ENCODE measurements at regions not wholly inside any gene's neighbourhood (a gene's known extent, or its start where the extent isn't known, plus 50 kb on each side); places are given as distances from the start of the nearest gene placed in this dataset.
A peak's percentile ranks its signal among the peaks of the same experiment; 100 is the strongest.

- Mint-ChIP-seq H3K36me3 (no peaks in the 10 kb centered on the region), H3K4me1 (peaks cover 35% of the 10 kb centered on the region), H3K4me3 (no peak overlapping the region), H3K27ac (peak overlapping the region; percentile 66), H3K9me3 (no peaks in the 10 kb centered on the region; the same call in 1 of the 2 replicates), H3K27me3 (ENCODE audit: low read depth) (no peaks in the 10 kb centered on the region)
- CTCF ChIA-PET: no interaction called here
- ATAC-seq: no peak
- no peak for DNase-seq (ENCODE audit: low spot score)
- POLR2A ChIA-PET: no interaction called here
- TF ChIP-seq ZMAT4 (CRISPR knock-in tag; IDR thresholded peaks at IDR 0.05) (no peak), SOX15 (CRISPR knock-in tag; IDR thresholded peaks at IDR 0.05) (no peak), ZNF671 (CRISPR knock-in tag; IDR thresholded peaks at IDR 0.05) (no peak), GTF2I (CRISPR knock-in tag; conservative IDR thresholded peaks at IDR 0.05) (no peak), PRRX2 (CRISPR knock-in tag; IDR thresholded peaks at IDR 0.05) (no peak), ZNF317 (CRISPR knock-in tag; IDR thresholded peaks at IDR 0.05; ENCODE audit: borderline replicate concordance, low read depth) (no peak), TEAD4 (CRISPR knock-in tag; IDR thresholded peaks at IDR 0.05) (no peak), NR2C2 (CRISPR knock-in tag; IDR thresholded peaks at IDR 0.05) (no peak), ZBTB43 (CRISPR knock-in tag; IDR thresholded peaks at IDR 0.05) (no peak), ATF6 (CRISPR knock-in tag; IDR thresholded peaks at IDR 0.05) (no peak), TP53 (CRISPR knock-in tag; IDR thresholded peaks at IDR 0.05) (no peak), ESRRA (CRISPR knock-in tag; IDR thresholded peaks at IDR 0.05; ENCODE audit: borderline replicate concordance) (no peak), CREM (CRISPR knock-in tag; IDR thresholded peaks at IDR 0.05) (no peak), KAT7 (CRISPR knock-in tag; IDR thresholded peaks at IDR 0.05; ENCODE audit: borderline replicate concordance) (no peak), ATF2 (CRISPR knock-in tag; IDR thresholded peaks at IDR 0.05; ENCODE audit: borderline replicate concordance, low read depth) (no peak)
- TF ChIP-seq, protein P1, sequence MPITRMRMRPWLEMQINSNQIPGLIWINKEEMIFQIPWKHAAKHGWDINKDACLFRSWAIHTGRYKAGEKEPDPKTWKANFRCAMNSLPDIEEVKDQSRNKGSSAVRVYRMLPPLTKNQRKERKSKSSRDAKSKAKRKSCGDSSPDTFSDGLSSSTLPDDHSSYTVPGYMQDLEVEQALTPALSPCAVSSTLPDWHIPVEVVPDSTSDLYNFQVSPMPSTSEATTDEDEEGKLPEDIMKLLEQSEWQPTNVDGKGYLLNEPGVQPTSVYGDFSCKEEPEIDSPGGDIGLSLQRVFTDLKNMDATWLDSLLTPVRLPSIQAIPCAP (CRISPR knock-in tag; IDR thresholded peaks at IDR 0.05): no peak
Observed at GRCh38 chr7:46143949-46144917, 223.2 kb upstream of the IGFBP3 start.

GRCh38 chr7:46143421-46143820 lies 222.3 kb upstream of the IGFBP3 start:
- no peak for DNase-seq (ENCODE audit: low spot score)
- TF ChIP-seq GTF2I (CRISPR knock-in tag; conservative IDR thresholded peaks at IDR 0.05) (no peak), STAT6 (CRISPR knock-in tag; conservative IDR thresholded peaks at IDR 0.05; ENCODE audit: low read depth) (no peak), IRF2 (CRISPR knock-in tag; IDR thresholded peaks at IDR 0.05; ENCODE audit: borderline replicate concordance, low read depth) (no peak), ETV6 (CRISPR knock-in tag; IDR thresholded peaks at IDR 0.05) (no peak), HMGA2 (CRISPR knock-in tag; IDR thresholded peaks at IDR 0.05) (no peak)
- TF ChIP-seq, protein P2, sequence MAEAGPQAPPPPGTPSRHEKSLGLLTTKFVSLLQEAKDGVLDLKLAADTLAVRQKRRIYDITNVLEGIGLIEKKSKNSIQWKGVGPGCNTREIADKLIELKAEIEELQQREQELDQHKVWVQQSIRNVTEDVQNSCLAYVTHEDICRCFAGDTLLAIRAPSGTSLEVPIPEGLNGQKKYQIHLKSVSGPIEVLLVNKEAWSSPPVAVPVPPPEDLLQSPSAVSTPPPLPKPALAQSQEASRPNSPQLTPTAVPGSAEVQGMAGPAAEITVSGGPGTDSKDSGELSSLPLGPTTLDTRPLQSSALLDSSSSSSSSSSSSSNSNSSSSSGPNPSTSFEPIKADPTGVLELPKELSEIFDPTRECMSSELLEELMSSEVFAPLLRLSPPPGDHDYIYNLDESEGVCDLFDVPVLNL (CRISPR knock-in tag; IDR thresholded peaks at IDR 0.05; ENCODE audit: borderline replicate concordance, low read depth): no peak

More at GRCh38 chr7:46143421-46143820, 222.3 kb upstream of the IGFBP3 start:
- peaks cover 35% of the 10 kb centered on the region for H3K4me1 Mint-ChIP-seq
- no peaks in the 10 kb centered on the region for H3K27me3 Mint-ChIP-seq (ENCODE audit: low read depth)
- H3K27ac Mint-ChIP-seq: no peak overlapping the region
- H3K4me3 Mint-ChIP-seq: no peak overlapping the region
- ChIA-PET CTCF (no interaction called here), POLR2A (no interaction called here)
- no peaks in the 10 kb centered on the region for H3K9me3 Mint-ChIP-seq
- no peaks in the 10 kb centered on the region for H3K36me3 Mint-ChIP-seq
- no peak for ATAC-seq
